Astrocyte of the cerebellum (primary cell): ENCODE measurements at regions not wholly inside any gene's neighbourhood (a gene's known extent, or its start where the extent isn't known, plus 50 kb on each side); places are given as distances from the start of the nearest gene placed in this dataset.
"Not testable (repeated sequence)": the region's sequence is repeated elsewhere in the genome, so short reads cannot be mapped to it uniquely, and the experiment has no call there.

Experiments
- DNase-seq: peaks from one replicate; pipeline ENCODE4 v3.0.0-alpha.2; 2011; ENCODE audit warnings: low read depth
- H3K4me3 ChIP-seq: 2 replicates; pipeline ENCODE4 v1.5.1; 2011; ENCODE audit warnings: mild to moderate bottlenecking, low read depth, low read length, moderate library complexity
- CTCF ChIP-seq: IDR thresholded peaks from 2 replicates; pipeline ENCODE4 v1.5.1; 2012; ENCODE audit warnings: low read length, low read depth, moderate library complexity, mild to moderate bottlenecking; ENCODE audit errors: missing control alignments
- in situ Hi-C: cut with HindIII; loops from 2 replicates; pipeline ENCODE4 v1.10.0; 2017; ENCODE audit warnings: low sequenced_read_pairs

GRCh38 chrX:27251369-27251768 is 211.8 kb downstream of the PPP4R3C start:
- no peak for TF ChIP-seq CTCF
- H3K4me3 ChIP-seq, result no peak overlapping the region
- DNase-seq, result no peak
- in situ Hi-C loops, result no loop called here

GRCh38 chrX:27242581-27242980 is 220.6 kb downstream of the PPP4R3C start:
- in situ Hi-C loops, result no loop called here
- no peak overlapping the region for H3K4me3 ChIP-seq
- TF ChIP-seq CTCF, result no peak
- DNase-seq, result no peak

- no peak for TF ChIP-seq CTCF
- in situ Hi-C loops, result no loop called here
- no peak for DNase-seq
- no peak overlapping the region for H3K4me3 ChIP-seq
These were observed 221.2 kb downstream of the PPP4R3C start for GRCh38 chrX:27241981-27242380.

- in situ Hi-C loops, DNase-seq, H3K4me3 ChIP-seq: not testable (repeated sequence)
These were observed 223.1 kb downstream of the PPP4R3C start for GRCh38 chrX:27240042-27240441.

- in situ Hi-C loops, result no loop called here
- no peak overlapping the region for H3K4me3 ChIP-seq
- TF ChIP-seq CTCF, result no peak
- no peak for DNase-seq
These were observed 226.5 kb downstream of the PPP4R3C start for GRCh38 chrX:27236681-27237080.

- DNase-seq, result no peak
- TF ChIP-seq CTCF, result no peak
- in situ Hi-C loops, result no loop called here
- no peak overlapping the region for H3K4me3 ChIP-seq
These were observed 233.4 kb downstream of the PPP4R3C start for GRCh38 chrX:27229721-27230120.

GRCh38 chrX:27222661-27223060 is 240.5 kb downstream of the PPP4R3C start:
- no peak for TF ChIP-seq CTCF
- H3K4me3 ChIP-seq, result no peak overlapping the region
- DNase-seq, result no peak
- in situ Hi-C loops, result no loop called here
